Heart left ventricle (tissue), 13 donors: ENCODE measurements at regions not wholly inside any gene's neighbourhood (a gene's known extent, or its start where the extent isn't known, plus 50 kb on each side); places are given as distances from the start of the nearest gene placed in this dataset.

ENCODE experiments used
- CTCF ChIP-seq, 12 donors: fragments of 200-600 bp; sonication (generic) in 4 of 12; IDR thresholded peaks; one replicate each; pipeline versions ENCODE4 v1.5.0 to v1.8.0; 2018 to 2022; ENCODE audit warnings: antibody characterized with exemption in 12 of 12, mild to moderate bottlenecking in 5 of 12
- POLR2A ChIP-seq, 2 donors: fragments of 450-650 bp; IDR thresholded peaks; one replicate each; pipeline ENCODE4 v1.6.1; 2017; ENCODE audit warnings: antibody characterized with exemption in 2 of 2, mild to moderate bottlenecking in 2 of 2, moderate library complexity in 2 of 2
- donor health status: ischemic (EF 13 %, LVEDD 7.1; RV severe dilation, severe dysfunction).
- donor health status: DM: no; HTN: yes; CAD: no.
- donor health status: DM: no; HTN: no; CAD: no.
- donor health status: ischemic (EF 25% LVEDD 6.9; RV normal size, moderate dysfunction).
- donor health status: ischemic (EF 25% LVEDD 5.7; RV mildly dilated, moderate dysfunction).
- donor health status: ischemic (EF 35%, LVEDD 5.7; RV mildly dilated, moderate dysfunction).
- donor health status: nonischemic (EF 11% LVEDD 7.7; RV severe dilation, severe dysfunction).
- donor health status: DM: yes; HTN: yes; CAD: no.
- donor health status: PGD.
- donor health status: ischemic (EF 29% LVEDD 5.4; RV normal size, mild dysfunction).
- donor health status: nonischemic (EF 23%, LVEDD 6.1; RV moderate dilation, normal function).

GRCh38 chr2:100650151-100650550 is 87.4 kb downstream of the PDCL3 start:
- no peak for TF ChIP-seq CTCF (IDR thresholded peaks at IDR 0.05)
- TF ChIP-seq POLR2A (IDR thresholded peaks at IDR 0.05) = no peak
